Neuronal stem cell (in vitro differentiated cells): ENCODE measurements at regions not wholly inside any gene's neighbourhood (a gene's known extent, or its start where the extent isn't known, plus 50 kb on each side); places are given as distances from the start of the nearest gene placed in this dataset.

Experiments
- DNase-seq: peaks from one replicate; pipeline ENCODE4 v3.0.0-alpha.2; 2013; ENCODE audit warnings: low spot score
- H2AFZ ChIP-seq: one replicate; pipeline ENCODE4 v1.6.1; 2013; ENCODE audit warnings: mild to moderate bottlenecking, low read length, inconsistent platforms
- H2AK5ac ChIP-seq: 2 replicates; pipeline ENCODE4 v1.6.1; 2013; ENCODE audit warnings: low read depth, mild to moderate bottlenecking, inconsistent platforms, low read length, moderate library complexity, mixed read lengths
- H2BK120ac ChIP-seq: 2 replicates; pipeline ENCODE4 v1.6.1; 2013; ENCODE audit warnings: low read depth, mild to moderate bottlenecking, inconsistent platforms, low read length, moderate library complexity, mixed read lengths
- H2BK12ac ChIP-seq: one replicate; pipeline ENCODE4 v1.6.1; 2013; ENCODE audit warnings: low read length, inconsistent platforms
- H2BK15ac ChIP-seq: 2 replicates; pipeline ENCODE4 v1.6.1; 2013; ENCODE audit warnings: mild to moderate bottlenecking, low read length, inconsistent platforms, mixed read lengths
- H2BK5ac ChIP-seq: one replicate; pipeline ENCODE4 v1.6.1; 2013; ENCODE audit warnings: inconsistent platforms, mild to moderate bottlenecking, low read length, moderate library complexity
- H3K14ac ChIP-seq: one replicate; pipeline ENCODE4 v1.6.1; 2013; ENCODE audit warnings: low read length, inconsistent platforms
- H3K18ac ChIP-seq: 2 replicates; pipeline ENCODE4 v1.6.1; 2013; ENCODE audit warnings: low read length, inconsistent platforms
- H3K23ac ChIP-seq: 2 replicates; pipeline ENCODE4 v1.6.1; 2013; ENCODE audit warnings: low read depth, mild to moderate bottlenecking, mixed read lengths, low read length, inconsistent platforms; ENCODE audit not compliant: poor library complexity
- H3K27ac ChIP-seq: replicated peaks from 3 replicates; pipeline ENCODE4 v1.5.1; 2013; ENCODE audit warnings: low read length, inconsistent platforms
- H3K27me3 ChIP-seq, 3 experiments: 2 replicates each; pipeline ENCODE4 v1.6.1; 2013; ENCODE audit warnings: low read length in 3 of 3, mild to moderate bottlenecking in 2 of 3, inconsistent platforms in 1 of 3, low read depth in 1 of 3, mixed read lengths in 1 of 3, moderate library complexity in 1 of 3; ENCODE audit not compliant: control insufficient read depth in 3 of 3, insufficient read depth in 3 of 3
- H3K36me3 ChIP-seq, 2 donors: replicated peaks in 1 of 2; 2 replicates each; pipeline ENCODE4 v1.6.1; 2013; ENCODE audit warnings: low read length in 2 of 2; ENCODE audit not compliant: control insufficient read depth in 2 of 2, insufficient read depth in 2 of 2
- H3K4ac ChIP-seq: 2 replicates; pipeline ENCODE4 v1.6.1; 2013; ENCODE audit warnings: inconsistent platforms, mild to moderate bottlenecking, low read length, moderate library complexity
- H3K4me1 ChIP-seq, 2 donors: 1 replicate in 1 of 2; 2 replicates in 1 of 2; pipeline ENCODE4 v1.6.1; 2013; ENCODE audit warnings: low read length in 2 of 2, low read depth in 1 of 2; ENCODE audit not compliant: control insufficient read depth in 2 of 2, insufficient read depth in 1 of 2
- H3K4me2 ChIP-seq: one replicate; pipeline ENCODE4 v1.6.1; 2013; ENCODE audit warnings: mild to moderate bottlenecking, low read length, inconsistent platforms; ENCODE audit not compliant: insufficient read depth, poor library complexity, severe bottlenecking
- H3K4me3 ChIP-seq, 2 donors: 2 replicates each; pipeline ENCODE4 v1.5.1; 2013; ENCODE audit warnings: low read length in 2 of 2, mild to moderate bottlenecking in 2 of 2, inconsistent platforms in 1 of 2, moderate library complexity in 1 of 2
- H3K79me1 ChIP-seq: one replicate; pipeline ENCODE4 v1.6.1; 2013; ENCODE audit warnings: low read depth, mild to moderate bottlenecking, inconsistent platforms, low read length, moderate library complexity
- H3K9ac ChIP-seq: one replicate; pipeline ENCODE4 v1.6.1; 2013; ENCODE audit warnings: mild to moderate bottlenecking, low read depth, low read length, inconsistent platforms; ENCODE audit not compliant: poor library complexity
- H3K9me3 ChIP-seq, 2 donors: replicated peaks in 1 of 2; 2 replicates each; pipeline versions ENCODE3 to v1.6.1; 2013; ENCODE audit warnings: low read length in 2 of 2, mild to moderate bottlenecking in 2 of 2, inconsistent platforms in 1 of 2, low read depth in 1 of 2, mixed read lengths in 1 of 2, moderate library complexity in 1 of 2; ENCODE audit not compliant: control insufficient read depth in 2 of 2, insufficient read depth in 1 of 2
- H4K8ac ChIP-seq: one replicate; pipeline ENCODE4 v1.6.1; 2013; ENCODE audit warnings: low read depth, mild to moderate bottlenecking, inconsistent platforms, low read length, moderate library complexity
- H4K91ac ChIP-seq: one replicate; pipeline ENCODE4 v1.6.1; 2013; ENCODE audit warnings: low read length, low read depth, mild to moderate bottlenecking, inconsistent platforms; ENCODE audit not compliant: poor library complexity
- WGBS, 2 donors: extraction: QIAGEN DNeasy Blood & Tissue Kit; methylation state at CpG; one replicate each; pipeline ENCODE4 v1.1.7; 2013; ENCODE audit warnings: missing lambda C conversion rate in 2 of 2, mixed read lengths in 1 of 2; ENCODE audit not compliant: insufficient read length in 2 of 2, insufficient replicate concordance in 1 of 2; ENCODE audit errors: extremely low coverage in 2 of 2; 5-methylcytosine and 5-hydroxymethylcytosine counted together

DNA sequence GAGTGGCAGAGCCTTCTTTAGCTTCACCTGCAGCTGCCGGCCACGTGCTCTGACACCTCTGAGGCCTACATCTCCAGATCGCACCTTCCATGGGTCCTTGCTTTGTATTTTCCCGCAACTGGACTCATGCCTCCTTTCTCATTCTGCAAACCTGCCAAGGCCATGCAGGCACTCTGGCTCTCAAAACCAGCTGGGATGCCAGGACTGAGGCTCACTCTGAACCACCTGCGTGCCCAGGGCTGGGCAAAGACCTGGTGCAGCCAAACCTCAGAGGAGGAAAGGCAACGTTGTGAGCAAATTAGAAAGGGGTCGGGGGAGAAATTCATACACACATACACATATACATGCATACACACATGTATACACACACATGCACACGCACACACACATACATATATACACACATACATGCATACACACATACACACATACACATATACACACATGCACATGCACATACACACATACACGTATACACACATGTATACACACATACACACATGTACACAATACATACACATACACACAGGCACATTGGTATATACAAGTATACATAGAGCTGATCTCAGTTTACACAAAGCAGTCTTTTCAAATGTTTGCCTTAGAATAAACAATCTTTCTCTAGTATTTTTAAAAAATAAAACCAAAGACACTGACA is 125.2 kb downstream of the RTP5 start:
- H2AFZ ChIP-seq: no peak overlapping the region
- peaks cover 0 to 2% of the 10 kb centered on the region in 2 donors for H3K4me1 ChIP-seq
- H3K27me3 ChIP-seq: peaks cover 0 to 17% (median 0%) of the 10 kb centered on the region in 3 experiments
- no peak overlapping the region for H3K14ac ChIP-seq
- H3K4me2 ChIP-seq: no peak overlapping the region
- no peak overlapping the region for H4K91ac ChIP-seq
- H2BK15ac ChIP-seq: no peak overlapping the region
- H2BK120ac ChIP-seq: no peak overlapping the region
- H2BK5ac ChIP-seq: no peak overlapping the region
- peaks cover 0 to 5% of the 10 kb centered on the region in 2 donors for H3K9me3 ChIP-seq
- H3K23ac ChIP-seq: peak overlapping the region; percentile 53
- DNase-seq: no peak
- H2BK12ac ChIP-seq: no peak overlapping the region
- H4K8ac ChIP-seq: no peak overlapping the region
- no peak overlapping the region for H3K27ac ChIP-seq
- no peak overlapping the region for H3K18ac ChIP-seq
- H3K36me3 ChIP-seq: no peaks in the 10 kb centered on the region
- H3K4ac ChIP-seq: no peak overlapping the region
- H3K4me3 ChIP-seq: no peak overlapping the region
- no peak overlapping the region for H2AK5ac ChIP-seq
- no CpG with 5 or more reads among the region's 9 CpGs for WGBS, 2 donors
- H3K79me1 ChIP-seq: no peaks in the 10 kb centered on the region
- H3K9ac ChIP-seq: no peak overlapping the region

DNA sequence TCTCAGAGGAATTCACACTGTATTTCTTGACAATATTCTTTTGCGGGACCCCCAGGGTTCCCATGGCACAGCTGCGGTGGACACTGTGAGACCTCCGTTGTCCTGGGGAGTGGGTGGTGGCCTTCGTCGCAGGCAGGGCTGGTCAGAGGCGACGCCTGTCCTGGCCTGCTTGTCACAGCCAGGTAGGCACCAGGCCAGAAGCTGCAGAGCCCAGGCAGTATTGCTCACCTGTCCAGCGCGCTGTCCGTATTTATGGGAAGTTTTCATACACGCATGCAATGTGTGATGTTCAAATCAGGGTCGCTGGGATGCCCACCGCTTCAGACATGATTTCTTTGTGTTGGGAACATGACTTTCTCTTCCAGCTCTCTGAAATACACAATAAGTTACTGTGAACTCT is 126.6 kb downstream of the RTP5 start:
- peak overlapping the region in 1 of 2 donors; percentile 56 for H3K4me3 ChIP-seq
- H3K4me2 ChIP-seq: no peak overlapping the region
- no peak overlapping the region for H2BK15ac ChIP-seq
- H3K4me1 ChIP-seq: peaks cover 0 to 2% of the 10 kb centered on the region in 2 donors
- H2AK5ac ChIP-seq: no peak overlapping the region
- H3K4ac ChIP-seq: no peak overlapping the region
- no peak overlapping the region for H2AFZ ChIP-seq
- no peak overlapping the region for H3K14ac ChIP-seq
- DNase-seq: no peak
- H3K23ac ChIP-seq: peak overlapping the region; percentile 2
- H3K9me3 ChIP-seq: peaks cover 0 to 5% of the 10 kb centered on the region in 2 donors
- no peak overlapping the region for H3K18ac ChIP-seq
- no peak overlapping the region for H3K27ac ChIP-seq
- no peaks in the 10 kb centered on the region for H3K79me1 ChIP-seq
- no peak overlapping the region for H4K8ac ChIP-seq
- H3K27me3 ChIP-seq: peaks cover 0 to 17% (median 0%) of the 10 kb centered on the region in 3 experiments
- no peak overlapping the region for H4K91ac ChIP-seq
- H2BK12ac ChIP-seq: no peak overlapping the region
- no peaks in the 10 kb centered on the region for H3K36me3 ChIP-seq
- no CpG with 5 or more reads among the region's 13 CpGs for WGBS, 2 donors
- no peak overlapping the region for H2BK120ac ChIP-seq
- no peak overlapping the region for H2BK5ac ChIP-seq
- no peak overlapping the region for H3K9ac ChIP-seq

GRCh38 chr2:241997017-241997416 is 127.5 kb downstream of the RTP5 start:
- peaks cover 0 to 17% (median 0%) of the 10 kb centered on the region in 3 experiments for H3K27me3 ChIP-seq
- WGBS, 2 donors: no CpG with 5 or more reads among the region's 16 CpGs

DNA sequence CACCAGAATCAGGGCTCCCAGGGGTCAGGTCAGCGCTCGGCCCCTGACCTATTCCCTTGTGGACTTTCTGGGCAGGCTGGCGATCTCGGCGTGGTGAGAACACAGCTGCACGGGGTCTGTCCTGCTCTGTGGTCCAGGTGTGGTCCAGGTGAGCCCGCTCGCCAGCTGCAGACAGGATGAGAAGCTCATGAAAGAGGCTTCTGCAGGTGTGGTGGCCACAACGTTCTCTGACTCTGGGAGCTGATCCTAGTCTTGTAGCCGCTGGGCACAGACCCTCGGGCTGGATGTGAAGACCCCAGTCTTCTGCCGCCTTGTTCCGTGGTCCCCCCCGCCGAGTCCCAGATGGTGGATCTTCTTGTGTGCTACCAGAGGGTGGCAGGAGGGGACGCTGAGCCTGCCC is 129.7 kb downstream of the RTP5 start:
- Histone ChIP-seq H2BK15ac (no peak overlapping the region), H3K79me1 (no peaks in the 10 kb centered on the region), H2BK12ac (no peak overlapping the region), H4K91ac (no peak overlapping the region), H3K18ac (no peak overlapping the region), H2AFZ (no peak overlapping the region), H2BK120ac (no peak overlapping the region), H3K36me3 (no peaks in the 10 kb centered on the region), H3K9ac (peak overlapping the region; percentile 32), H4K8ac (no peak overlapping the region), H3K27ac (no peak overlapping the region), H3K23ac (no peak overlapping the region), H3K4me2 (no peak overlapping the region), H2AK5ac (no peak overlapping the region), H3K14ac (peak overlapping the region; percentile 44), H3K27me3 (peaks cover 0 to 17% (median 0%) of the 10 kb centered on the region in 3 experiments), H3K4ac (no peak overlapping the region), H3K9me3 (peaks cover 0 to 3% of the 10 kb centered on the region in 2 donors), H3K4me3 (no peak overlapping the region), H3K4me1 (peaks cover 0 to 2% of the 10 kb centered on the region in 2 donors), H2BK5ac (no peak overlapping the region)
- no peak for DNase-seq
- WGBS, 2 donors: no CpG with 5 or more reads among the region's 16 CpGs

More at GRCh38 chr2:241997017-241997416, 127.5 kb downstream of the RTP5 start:
- Histone ChIP-seq H3K79me1 (no peaks in the 10 kb centered on the region), H3K9ac (no peak overlapping the region), H3K14ac (no peak overlapping the region), H3K18ac (no peak overlapping the region), H3K27ac (no peak overlapping the region), H2AK5ac (no peak overlapping the region), H2BK12ac (no peak overlapping the region), H4K8ac (no peak overlapping the region), H3K23ac (no peak overlapping the region), H2BK120ac (no peak overlapping the region), H3K9me3 (peaks cover 0 to 5% of the 10 kb centered on the region in 2 donors), H3K4me3 (no peak overlapping the region), H2BK15ac (no peak overlapping the region), H2BK5ac (no peak overlapping the region), H3K4me1 (peaks cover 0 to 2% of the 10 kb centered on the region in 2 donors), H2AFZ (no peak overlapping the region), H3K4me2 (no peak overlapping the region), H4K91ac (no peak overlapping the region), H3K4ac (no peak overlapping the region), H3K36me3 (no peaks in the 10 kb centered on the region)
- DNase-seq: no peak
